ENCODE measurements at regions not wholly inside any gene's neighbourhood (a gene's known extent, or its start where the extent isn't known, plus 50 kb on each side); places are given as distances from the start of the nearest gene placed in this dataset.
A peak's percentile ranks its signal among the peaks of the same experiment; 100 is the strongest.
"Not testable (repeated sequence)": the region's sequence is repeated elsewhere in the genome, so short reads cannot be mapped to it uniquely, and the experiment has no call there.

DNA sequence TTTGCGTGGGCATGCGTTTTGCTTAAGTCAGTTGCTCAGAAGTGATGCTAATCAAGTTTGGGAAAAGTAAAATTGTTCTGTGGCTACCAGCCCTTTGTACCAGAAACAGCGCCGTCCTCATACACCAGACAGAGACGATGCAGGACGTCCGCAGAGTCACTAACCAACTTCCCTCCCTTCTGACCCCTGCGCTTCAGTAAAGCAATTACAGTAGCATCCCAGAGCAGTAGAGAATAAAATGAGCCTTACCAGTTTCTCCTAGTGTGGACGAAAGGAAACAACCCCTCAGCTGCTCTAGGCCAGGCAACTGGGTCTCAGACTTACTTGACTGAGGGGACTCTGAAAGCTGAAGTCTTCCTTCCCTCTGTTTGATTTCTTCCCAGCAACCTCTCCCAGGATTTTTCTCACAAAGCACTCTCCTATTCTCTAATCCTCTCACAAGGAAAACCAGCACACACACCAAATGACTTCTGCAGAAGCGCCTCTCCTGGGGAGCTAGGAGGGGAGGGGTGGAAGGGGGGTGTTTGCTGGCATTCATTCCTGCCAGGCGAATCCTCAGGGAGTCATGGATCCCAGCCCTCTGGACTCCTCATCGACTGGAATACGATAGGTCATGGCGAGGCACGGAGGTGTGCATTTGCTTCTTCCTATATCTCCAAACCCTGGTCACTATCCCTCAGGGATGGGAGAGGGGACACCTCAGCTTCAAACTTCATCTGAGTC lies 56.0 kb upstream of the MID1 start:
- no peak for DNase-seq

DNA sequence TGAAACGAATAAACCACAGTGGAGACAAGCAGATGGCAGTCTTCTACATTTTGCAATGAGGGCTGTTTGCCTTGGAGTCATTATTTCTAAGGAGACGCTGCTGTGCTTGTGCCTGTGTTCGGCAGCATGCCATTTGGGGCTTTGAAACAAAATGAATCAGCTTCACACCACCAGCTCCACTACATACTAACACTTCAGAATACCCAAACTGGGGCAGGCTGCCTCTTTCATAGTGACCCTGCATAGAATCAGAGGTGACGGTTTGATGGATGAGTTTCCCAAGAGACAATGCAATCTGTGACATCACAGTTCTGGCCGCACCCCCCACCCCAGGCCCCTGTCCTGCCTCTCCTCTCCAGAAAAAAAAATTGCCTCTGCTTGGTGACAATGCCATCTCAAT lies 57.1 kb upstream of the MID1 start:
- DNase-seq: peak in 1 of 2 experiments; percentile 44

DNA sequence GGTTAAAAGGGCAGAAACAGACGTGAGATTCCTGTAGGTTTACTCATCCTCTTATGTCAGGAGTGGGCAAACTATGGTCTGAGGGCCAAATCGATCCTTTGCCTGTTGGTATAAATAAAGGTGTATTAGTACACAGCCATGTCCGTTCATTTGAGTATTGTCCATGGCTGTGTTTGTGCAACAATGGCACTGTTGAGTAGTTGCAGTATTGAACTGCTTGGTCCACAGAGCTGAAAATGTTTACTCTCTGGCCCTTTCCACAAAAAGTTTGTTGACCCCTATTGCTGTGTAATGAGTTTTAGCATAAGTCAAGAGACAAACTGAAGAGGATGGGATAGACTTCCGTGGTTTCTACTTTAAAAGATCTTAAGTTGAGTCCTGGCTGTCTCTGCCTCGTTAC lies 59.0 kb upstream of the MID1 start:
- DNase-seq: no peak

DNA sequence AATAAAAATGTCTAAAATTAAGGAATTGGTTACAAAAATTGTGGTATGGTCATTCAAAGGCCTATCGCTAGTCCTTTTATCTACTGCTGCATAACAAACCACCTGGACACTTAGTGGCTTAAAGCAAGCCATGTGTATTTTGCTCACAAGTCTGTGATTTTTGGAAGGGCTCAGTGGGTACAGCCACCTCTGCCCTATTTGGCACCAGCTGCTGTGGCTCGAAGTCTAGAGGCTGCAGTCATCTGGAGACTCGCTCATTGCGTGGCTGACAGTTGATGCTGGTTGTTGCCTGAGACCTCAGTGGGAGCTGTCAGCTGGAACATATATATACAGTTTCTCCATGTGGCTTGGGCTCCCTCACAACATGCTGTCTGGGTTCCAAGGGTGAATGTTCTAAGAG lies 60.8 kb upstream of the MID1 start:
- DNase-seq: no peak

DNA sequence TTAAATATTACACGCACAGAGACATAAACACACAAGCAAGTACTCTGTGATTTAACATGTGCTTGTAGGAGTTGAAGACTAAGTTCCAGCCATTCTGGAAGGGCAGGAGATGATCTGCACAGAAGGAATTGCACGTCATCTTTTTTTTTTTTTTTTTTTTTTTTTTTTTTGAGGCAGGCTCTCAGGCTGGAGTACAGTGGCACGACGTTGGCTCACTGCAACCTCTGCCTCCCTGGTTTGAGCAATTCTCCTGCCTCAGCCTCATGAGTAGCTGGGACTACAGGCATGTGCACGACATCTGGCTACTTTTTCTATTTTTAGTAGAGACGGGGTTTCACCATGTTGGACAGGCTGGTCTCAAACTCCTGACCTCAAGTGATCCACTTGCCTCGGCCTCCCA lies 63.2 kb upstream of the MID1 start:
- not testable (repeated sequence) for DNase-seq

DNA sequence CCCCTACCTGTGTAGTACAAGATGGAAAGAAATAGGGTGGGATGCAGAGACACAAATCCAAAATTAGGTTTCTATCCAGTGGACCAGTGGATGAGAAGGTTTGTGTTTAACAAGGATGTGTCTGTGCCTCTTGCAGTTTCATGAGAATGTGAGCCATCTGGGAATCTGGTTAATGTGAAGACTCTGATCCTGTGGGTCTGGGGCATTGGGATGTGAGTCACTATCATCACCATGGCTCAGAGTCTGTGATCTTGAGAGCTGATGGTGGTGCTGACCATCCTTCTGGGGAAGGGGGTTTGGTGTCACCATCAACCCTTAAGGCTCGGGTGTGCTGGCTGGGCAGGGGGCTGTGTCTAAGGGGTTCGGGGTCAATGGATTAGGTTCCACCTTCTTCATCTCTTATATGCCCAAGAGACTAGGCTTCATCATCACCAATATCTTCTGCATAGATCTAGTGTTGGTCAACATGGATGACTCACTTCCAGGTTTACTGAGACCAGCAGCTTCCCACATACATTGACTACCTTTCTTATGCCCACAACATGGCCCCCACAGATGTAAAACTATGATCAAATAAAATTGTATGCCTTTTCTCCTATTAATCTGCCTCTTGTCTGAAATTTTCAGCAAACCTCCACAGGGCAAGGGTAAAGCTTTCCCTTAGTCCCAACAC lies 65.7 kb upstream of the MID1 start:
- DNase-seq: no peak

DNA sequence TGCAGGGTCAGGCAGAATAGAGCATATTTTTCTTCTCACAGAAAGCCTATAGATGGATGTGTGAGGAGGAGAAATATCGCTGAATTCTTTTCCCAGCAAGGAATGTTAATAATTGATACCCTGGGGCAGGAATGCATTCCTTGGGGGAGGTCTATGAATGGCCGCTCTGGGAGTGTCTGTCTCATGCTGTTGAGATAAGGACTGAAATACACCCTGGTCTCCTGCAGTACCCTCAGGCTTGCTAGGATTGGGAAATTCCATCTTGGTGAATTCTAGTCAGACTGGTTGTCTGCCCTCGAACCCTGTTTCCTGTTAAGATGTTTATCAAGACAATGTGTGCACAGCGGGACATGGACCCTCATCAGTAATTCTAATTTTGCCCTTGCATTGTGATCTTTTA lies 71.4 kb upstream of the MID1 start:
- not testable (repeated sequence) for DNase-seq

DNA sequence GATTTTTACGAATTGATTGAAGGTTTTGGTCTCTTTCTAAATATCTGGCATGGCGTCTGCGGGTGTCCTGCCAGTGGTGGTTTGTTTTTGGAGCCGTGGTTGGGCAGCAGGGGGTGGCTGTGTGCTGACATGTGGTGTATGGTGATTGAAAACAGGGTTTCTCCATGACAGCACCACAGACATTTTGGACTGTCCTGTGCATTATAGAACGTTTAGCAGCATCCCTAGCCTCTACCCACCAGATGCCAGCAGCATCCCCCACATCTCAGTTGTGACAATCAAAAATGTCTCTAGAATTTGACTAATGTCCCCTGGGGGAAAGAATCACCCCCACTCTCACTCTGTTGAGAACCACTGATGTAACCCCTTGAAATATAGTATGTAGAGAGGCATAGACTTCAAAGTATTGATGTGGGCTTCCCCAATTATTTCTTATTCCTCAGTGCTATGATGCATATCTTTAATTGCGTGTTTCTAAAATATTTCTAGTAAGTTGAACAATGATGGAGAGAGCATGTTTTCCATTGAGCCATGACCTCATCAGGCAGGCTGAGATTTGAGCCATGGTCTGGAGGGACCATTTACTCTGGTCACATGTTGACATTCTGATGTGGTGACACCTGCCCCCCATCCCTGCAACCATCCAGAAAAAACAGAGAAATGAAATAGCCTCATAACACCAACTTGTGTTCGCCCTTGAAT lies 77.4 kb upstream of the MID1 start:
- no peak for DNase-seq

DNA sequence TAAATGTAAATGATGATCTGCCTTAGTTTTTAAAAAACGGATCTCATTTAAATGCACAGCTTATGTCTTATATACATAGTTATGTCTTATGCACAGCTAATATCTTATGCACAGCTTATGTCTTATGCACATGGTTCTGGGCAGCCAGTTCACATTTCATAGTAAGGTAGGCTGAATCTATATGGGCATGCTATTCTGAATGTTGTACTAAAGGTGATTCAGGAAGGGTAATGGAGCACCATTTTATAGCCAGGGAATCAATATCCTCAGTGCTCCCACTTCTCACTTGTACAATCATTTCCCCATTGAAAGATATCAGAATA lies 77.9 kb upstream of the MID1 start:
- DNase-seq: no peak

DNA sequence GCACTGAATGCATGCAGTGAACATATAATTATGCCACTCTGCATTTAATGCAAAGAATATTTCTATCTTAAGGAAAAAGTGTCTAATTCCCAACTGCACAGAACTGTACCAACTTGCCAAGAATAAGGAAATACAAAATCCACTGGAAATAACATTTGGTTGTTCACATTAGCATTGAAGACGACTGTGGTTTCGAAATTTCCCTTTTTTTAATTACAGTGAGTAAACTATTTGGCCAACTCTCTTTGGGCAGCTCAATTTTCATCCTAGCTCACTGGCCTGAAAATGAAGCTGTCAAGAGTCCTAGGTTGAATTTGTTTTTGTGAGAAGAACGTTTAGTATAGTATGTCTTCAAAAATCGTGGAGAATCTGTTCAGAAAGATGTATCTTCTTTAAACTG lies 81.6 kb upstream of the MID1 start:
- DNase-seq: no peak

DNA sequence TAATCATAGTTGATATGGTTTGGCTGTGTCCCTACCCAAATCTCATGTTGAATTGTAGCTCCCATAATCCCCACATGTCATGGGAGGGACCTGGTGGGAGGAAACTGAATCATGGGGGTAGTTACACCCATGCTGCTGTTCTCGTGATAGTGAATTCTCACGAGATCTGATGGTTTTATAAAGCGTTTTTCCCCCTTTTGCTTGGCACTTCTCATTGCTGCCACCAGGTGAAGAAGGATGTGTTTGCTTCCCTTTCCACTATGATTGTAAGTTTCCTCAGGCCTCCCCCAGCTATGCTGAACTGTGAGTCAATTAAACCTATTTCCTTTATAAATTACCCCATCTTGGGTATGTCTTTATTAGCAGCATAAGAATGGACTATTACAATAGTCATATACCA lies 86.0 kb upstream of the MID1 start:
- DNase-seq: not testable (repeated sequence)

DNA sequence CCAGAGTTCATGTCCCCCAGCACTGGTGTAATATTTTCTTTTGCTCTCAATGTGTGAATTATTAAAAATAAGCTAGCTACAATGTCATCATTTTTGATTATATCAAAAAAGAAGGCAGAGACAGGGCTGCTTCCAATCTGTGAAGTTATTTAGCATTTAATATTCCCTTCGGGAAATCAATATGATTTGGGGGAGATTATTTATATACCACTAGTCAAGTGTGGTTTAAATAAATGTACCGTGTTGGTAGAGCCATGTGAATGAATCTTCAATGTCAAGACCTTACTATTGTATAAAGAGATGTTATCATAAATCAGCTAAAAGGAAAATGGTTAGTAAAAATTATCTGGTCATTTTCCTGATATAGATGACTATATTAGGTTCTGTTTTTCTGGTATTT lies 87.4 kb upstream of the MID1 start:
- no peak for DNase-seq

DNA sequence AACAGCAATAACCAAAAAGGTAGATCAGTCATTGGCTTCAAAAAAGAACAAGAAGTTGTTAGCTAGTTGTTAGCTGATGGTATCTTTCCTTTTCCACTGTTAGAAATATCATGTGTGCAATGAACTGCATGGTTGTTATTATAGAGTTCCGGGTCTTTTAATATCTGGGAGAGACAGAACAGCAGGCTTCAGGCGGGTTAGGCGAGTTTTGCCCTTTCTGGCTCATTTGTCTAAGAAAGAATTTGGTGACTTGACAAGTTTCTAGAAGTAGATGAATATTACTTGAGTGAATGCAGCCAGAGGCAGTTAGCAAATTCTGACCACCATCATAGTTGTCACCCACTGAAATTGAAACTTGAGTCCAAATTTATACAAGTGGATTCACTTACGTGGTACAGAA lies 88.9 kb upstream of the MID1 start:
- DNase-seq: no peak

DNA sequence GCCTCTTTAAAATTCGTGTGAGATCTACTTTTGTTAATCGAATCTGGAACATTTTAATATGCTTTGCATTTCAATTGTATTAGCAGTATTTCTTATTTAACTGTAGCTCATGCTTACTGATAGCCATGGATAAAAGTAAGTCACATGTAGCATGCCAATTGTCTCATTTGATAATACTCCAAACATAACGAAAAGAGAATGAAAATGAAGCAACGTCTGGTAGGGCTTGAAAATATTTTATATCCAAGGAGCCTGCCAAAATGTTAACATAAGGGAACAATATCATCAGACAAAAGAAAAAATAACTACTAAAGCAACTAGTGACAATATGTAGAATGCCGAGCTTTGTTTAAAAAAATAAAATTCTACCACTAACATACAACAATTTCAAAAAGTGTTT lies 94.1 kb upstream of the MID1 start:
- DNase-seq: no peak

DNA sequence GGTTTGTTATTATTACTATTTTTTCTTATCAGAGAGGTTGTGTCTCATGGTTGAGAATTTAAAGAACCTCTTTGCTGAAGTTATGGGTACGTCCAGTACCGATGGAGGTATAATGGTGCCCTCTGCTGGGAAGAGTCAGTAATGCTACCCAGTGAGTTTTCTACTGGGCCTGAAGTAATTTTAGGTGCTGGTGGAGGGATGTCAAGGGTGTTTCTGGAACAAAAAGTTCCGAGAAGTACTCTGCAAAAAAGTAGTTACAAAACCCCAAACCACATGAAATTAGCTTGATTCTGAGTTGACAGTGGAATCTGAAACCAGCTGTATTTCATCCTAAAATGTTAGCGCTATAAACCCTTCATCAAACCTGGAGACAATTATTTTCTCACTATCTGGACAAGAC lies 102.5 kb upstream of the MID1 start:
- DNase-seq: peak in 1 of 2 experiments; percentile 6

DNA sequence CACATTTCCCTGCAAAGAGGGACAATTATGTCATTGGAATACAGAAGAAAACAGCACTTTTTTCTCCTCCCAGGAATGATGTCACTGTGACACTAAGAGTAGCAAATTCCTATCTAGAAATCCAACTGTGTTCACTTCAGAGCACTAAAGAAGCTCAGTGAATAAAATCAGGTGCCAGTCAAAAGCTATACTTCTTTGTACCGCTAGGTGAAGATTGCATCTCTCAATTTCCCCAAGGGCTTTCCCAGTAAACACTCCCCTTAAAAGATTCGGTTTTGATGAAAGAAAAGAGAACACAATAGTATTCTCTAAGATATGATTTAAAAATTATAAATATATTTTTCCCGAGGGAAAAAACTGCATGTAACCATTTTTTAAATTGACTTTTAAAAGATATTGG lies 104.7 kb upstream of the MID1 start:
- DNase-seq: no peak

DNA sequence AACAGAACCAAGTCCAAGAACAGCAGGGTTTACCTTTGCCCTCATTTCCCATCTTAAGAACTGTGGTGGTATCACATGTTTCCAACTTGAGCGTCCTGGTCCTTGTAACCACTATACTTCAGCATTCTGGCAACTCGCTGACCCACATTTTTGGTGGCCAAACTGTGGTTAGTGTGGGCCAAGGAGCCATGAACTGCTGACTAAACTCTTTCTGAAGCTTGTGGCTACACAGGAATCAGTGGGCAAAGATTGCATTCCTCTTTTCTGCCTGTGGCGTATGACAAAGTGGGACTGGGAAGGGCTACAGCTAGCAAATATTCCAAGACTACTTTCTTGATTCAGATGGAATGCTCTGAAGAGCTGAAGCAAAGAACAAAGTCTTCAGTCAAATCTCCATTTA lies 106.3 kb upstream of the MID1 start:
- no peak for DNase-seq

DNA sequence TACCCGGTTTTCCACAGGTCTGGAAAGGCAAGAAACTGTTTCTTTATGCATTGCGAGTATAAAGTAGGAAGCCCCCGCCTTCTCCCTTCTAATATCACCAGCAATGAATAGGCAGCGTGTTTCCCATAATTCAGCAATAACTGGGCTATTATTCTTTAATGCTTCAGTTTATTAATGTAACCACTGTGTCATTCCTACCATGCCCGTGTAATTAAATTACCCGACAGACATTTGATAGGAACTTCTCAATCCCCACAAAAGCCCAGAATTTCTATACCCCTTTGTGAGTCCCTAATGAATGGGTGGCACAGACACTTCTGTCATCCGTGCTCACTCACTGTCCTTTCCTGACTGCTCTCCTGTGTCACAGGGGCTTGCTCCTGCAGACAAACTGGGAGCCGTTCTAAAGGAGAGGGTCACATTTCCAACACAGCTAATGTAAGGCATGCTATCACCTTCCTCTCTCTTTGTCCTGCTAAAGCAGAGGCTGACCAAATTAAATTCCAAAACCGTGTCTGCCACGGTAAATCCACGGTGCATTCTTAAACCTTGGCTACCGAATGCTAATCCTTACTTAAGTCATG lies 108.5 kb upstream of the MID1 start:
- DNase-seq: no peak

DNA sequence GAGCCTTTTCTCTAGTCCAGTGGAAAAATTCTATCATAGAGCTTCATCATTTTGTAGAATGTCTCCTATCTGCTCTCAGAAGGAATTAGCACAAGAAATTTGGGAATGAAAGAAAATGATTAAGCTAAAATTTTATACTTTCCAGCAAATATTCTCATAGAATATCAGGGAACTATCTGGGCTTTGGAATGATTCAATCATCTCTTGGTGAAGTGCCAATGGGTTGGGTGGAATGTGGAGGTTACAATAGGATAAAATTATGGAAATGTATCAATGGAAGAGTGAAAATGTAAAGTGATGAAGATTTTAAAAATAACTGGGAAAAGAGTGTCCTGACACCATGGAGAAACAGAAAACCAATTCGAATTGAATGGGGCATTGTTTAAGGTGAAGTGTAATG lies 119.0 kb upstream of the MID1 start:
- DNase-seq: no peak

DNA sequence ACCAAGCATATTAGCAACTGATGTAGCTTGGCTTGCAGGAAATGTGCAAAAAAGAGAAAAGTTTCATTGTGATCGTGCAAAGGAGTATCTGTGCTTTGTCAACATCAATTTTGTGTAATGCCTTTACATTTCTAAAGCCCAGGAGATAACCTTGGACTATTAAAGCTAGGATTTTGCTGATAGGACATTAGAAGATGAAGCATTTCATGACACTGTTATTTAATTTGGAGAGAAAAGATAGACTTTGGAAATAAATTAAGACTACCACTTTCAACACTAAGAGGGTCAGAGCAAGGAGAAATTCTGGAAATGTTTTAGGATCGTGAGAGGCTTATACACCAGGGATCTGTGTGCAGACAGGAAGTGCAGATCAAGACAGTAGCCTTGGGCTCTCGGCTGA lies 120.6 kb upstream of the MID1 start:
- no peak for DNase-seq

DNA sequence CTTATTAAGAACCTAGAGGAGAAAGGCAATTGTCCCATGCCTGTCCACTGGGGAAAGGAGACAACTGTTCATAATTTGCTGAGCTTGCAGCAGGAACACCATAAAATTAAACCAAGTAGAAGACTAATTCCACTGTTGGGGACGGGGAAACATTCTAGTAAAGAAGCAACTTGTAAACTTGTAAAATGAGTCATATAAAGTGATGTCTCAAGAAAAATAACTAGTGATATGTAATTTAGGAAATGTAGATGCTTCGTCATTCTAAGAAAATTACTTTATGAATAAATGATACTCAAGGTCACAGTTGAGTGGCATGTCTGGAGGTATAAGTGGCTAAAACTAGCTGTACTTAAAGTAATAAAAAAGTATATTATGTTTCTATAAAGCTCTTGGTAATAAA lies 121.2 kb upstream of the MID1 start:
- DNase-seq: no peak

DNA sequence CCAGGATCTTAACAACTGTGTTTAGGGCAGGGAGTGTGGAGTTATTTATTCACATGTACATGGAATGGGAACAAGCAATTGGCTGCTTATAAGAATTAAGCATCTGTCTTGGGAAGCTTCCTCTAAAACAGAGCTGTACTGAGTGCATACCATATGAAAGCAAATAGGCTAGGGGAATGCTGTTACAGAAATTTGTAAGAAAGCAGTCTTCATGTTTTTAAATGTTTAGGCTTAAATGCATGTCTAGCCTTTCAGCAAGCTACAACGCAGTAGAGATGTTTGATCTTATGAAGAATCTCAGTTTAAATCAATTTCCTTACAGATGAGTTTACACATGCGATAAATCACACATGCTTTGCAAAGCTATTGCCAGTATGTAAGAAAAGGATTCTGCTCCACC lies 123.1 kb upstream of the MID1 start:
- no peak for DNase-seq

DNA sequence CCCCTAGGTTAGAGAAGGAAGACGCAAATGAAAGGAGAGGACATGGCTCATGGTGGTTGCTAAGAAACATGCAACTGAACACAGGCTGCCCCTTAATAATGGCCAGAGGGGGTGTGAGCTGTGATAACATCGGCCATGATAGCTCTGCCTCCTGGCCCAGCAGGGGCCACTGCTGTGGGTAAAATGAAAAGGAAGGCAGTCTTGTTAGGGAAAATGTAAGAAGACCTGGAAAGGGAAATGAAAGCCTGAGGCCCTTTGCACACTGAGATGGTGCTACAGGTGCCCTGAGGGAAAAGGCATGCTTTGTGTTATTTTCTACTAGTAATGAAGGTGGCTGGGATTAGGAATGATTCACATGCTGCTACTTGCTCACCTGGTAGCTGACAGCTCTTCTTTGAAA lies 123.6 kb upstream of the MID1 start:
- DNase-seq: no peak

DNA sequence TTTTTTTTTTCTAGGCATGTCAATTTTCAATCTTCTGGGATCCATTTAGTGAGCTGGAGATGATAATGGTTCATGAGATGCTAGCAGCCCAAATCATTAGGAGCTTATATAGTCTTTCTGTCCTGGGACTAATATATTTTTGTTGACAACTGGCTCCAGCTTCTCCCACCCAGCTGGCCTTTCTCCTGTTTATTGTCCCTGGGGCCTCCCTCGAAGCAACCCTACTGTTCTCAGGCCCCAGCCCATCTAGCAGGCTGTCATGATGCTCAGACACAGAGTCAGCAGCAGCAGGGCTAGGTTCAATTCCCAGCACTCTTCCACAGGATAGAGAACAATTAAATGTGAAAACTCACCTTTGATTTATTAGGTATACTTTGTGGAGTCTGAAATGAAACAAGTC lies 127.6 kb upstream of the MID1 start:
- DNase-seq: no peak

All from cerebellar nuclear complex (tissue), 1 donor.